ENCODE measurements at regions not wholly inside any gene's neighbourhood (a gene's known extent, or its start where the extent isn't known, plus 50 kb on each side); places are given as distances from the start of the nearest gene placed in this dataset.
"Not testable (repeated sequence)": the region's sequence is repeated elsewhere in the genome, so short reads cannot be mapped to it uniquely, and the experiment has no call there.

- DNase-seq = no peak
These were observed 579.5 kb downstream of the RBFOX1 start for GRCh38 chr16:7912132-7912531.

- no peak for DNase-seq
These were observed 577.5 kb downstream of the RBFOX1 start for GRCh38 chr16:7910116-7910515.

GRCh38 chr16:7888411-7888810 lies 555.8 kb downstream of the RBFOX1 start:
- peak; percentile 25 for DNase-seq

GRCh38 chr16:7887316-7887715 lies 554.7 kb downstream of the RBFOX1 start:
- DNase-seq = peak; percentile 16

GRCh38 chr16:7871979-7872378 lies 539.3 kb downstream of the RBFOX1 start:
- no peak for DNase-seq

GRCh38 chr16:7871371-7871770 lies 538.7 kb downstream of the RBFOX1 start:
- DNase-seq = no peak

- no peak for DNase-seq
These were observed 535.2 kb downstream of the RBFOX1 start for GRCh38 chr16:7867831-7868230.

GRCh38 chr16:7866144-7866543 lies 533.5 kb downstream of the RBFOX1 start:
- no peak for DNase-seq

GRCh38 chr16:7865393-7865792 lies 532.7 kb downstream of the RBFOX1 start:
- DNase-seq = not testable (repeated sequence)

- no peak for DNase-seq
These were observed 529.4 kb downstream of the RBFOX1 start for GRCh38 chr16:7861891-7862582.

GRCh38 chr16:7853197-7853596 lies 520.6 kb downstream of the RBFOX1 start:
- no peak for DNase-seq

GRCh38 chr16:7849841-7850240 lies 517.2 kb downstream of the RBFOX1 start:
- no peak for DNase-seq

- DNase-seq = no peak
These were observed 510.6 kb downstream of the RBFOX1 start for GRCh38 chr16:7843261-7843660.

- DNase-seq = no peak
These were observed 506.9 kb downstream of the RBFOX1 start for GRCh38 chr16:7839568-7839967.

- DNase-seq = no peak
These were observed 502.3 kb downstream of the RBFOX1 start for GRCh38 chr16:7834771-7835431.

- no peak for DNase-seq
These were observed 488.2 kb downstream of the RBFOX1 start for GRCh38 chr16:7820816-7821215.

- DNase-seq = peak; percentile 24
These were observed 473.2 kb downstream of the RBFOX1 start for GRCh38 chr16:7805686-7806396.

- no peak for DNase-seq
These were observed 472.1 kb downstream of the RBFOX1 start for GRCh38 chr16:7804635-7805195.

- DNase-seq = no peak
These were observed 459.7 kb downstream of the RBFOX1 start for GRCh38 chr16:7792346-7792745.

- DNase-seq = no peak
These were observed 458.5 kb downstream of the RBFOX1 start for GRCh38 chr16:7791028-7791590.

GRCh38 chr16:7775072-7775488 lies 442.4 kb downstream of the RBFOX1 start:
- DNase-seq = no peak

GRCh38 chr16:7772722-7773121 lies 440.1 kb downstream of the RBFOX1 start:
- DNase-seq = no peak

- not testable (repeated sequence) for DNase-seq
These were observed 436.4 kb downstream of the RBFOX1 start for GRCh38 chr16:7769091-7769490.

Measured in femur (tissue), 1 donor.